C4-2B (cell line): ENCODE measurements at regions not wholly inside any gene's neighbourhood (a gene's known extent, or its start where the extent isn't known, plus 50 kb on each side); places are given as distances from the start of the nearest gene placed in this dataset.

Experiments used
- ZFX ChIP-seq: fragments of 450-650 bp; IDR thresholded peaks from 2 replicates; pipeline ENCODE4 v1.6.1; 2017
- TF ChIP-seq, protein P1 (sequence below): fragments of 450-650 bp; conservative IDR thresholded peaks from 2 replicates; pipeline ENCODE4 v1.5.1; 2017; ENCODE audit warnings: mild to moderate bottlenecking

GRCh38 chr3:72666447-72666755, 181.8 kb downstream of the SHQ1 start:
- TF ChIP-seq, protein P1, sequence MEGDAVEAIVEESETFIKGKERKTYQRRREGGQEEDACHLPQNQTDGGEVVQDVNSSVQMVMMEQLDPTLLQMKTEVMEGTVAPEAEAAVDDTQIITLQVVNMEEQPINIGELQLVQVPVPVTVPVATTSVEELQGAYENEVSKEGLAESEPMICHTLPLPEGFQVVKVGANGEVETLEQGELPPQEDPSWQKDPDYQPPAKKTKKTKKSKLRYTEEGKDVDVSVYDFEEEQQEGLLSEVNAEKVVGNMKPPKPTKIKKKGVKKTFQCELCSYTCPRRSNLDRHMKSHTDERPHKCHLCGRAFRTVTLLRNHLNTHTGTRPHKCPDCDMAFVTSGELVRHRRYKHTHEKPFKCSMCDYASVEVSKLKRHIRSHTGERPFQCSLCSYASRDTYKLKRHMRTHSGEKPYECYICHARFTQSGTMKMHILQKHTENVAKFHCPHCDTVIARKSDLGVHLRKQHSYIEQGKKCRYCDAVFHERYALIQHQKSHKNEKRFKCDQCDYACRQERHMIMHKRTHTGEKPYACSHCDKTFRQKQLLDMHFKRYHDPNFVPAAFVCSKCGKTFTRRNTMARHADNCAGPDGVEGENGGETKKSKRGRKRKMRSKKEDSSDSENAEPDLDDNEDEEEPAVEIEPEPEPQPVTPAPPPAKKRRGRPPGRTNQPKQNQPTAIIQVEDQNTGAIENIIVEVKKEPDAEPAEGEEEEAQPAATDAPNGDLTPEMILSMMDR = no peak
- TF ChIP-seq ZFX = no peak
